ENCODE measurements at regions not wholly inside any gene's neighbourhood (a gene's known extent, or its start where the extent isn't known, plus 50 kb on each side); places are given as distances from the start of the nearest gene placed in this dataset.
"Not testable (repeated sequence)": the region's sequence is repeated elsewhere in the genome, so short reads cannot be mapped to it uniquely, and the experiment has no call there.

DNA sequence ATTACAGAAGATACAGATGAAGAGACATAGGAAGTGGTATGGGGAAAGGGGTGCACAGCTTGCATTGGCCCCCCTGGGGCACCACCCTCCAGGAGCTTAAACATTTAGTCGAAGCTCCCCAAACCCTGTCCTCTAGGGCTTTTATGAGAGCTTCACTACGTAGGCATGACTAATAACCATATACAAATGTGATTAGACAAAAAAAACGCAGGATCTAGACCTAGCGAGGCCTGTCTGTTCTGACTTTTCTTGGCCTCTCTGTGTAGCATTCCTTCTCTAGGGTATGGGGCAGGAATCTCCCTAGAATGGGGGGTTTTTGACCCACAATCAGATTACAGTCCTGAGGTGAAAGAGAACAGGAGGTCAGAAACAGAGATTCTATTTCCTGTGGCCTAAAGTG, 293.7 kb upstream of the GALNTL6 start:
- Histone ChIP-seq H3K27ac (no peak overlapping the region), H3K9me3 (no peaks in the 10 kb centered on the region), H3K4me1 (ENCODE audit: control insufficient read depth in 1 of 2, insufficient read depth in 1 of 2, low read depth in 1 of 2, low read length in 1 of 2) (no peaks in the 10 kb centered on the region), H3K4me3 (ENCODE audit: low read depth in 1 of 2, low read length in 1 of 2) (no peak overlapping the region), H3K36me3 (no peaks in the 10 kb centered on the region), H3K27me3 (no peaks in the 10 kb centered on the region)
- TF ChIP-seq, protein P1, sequence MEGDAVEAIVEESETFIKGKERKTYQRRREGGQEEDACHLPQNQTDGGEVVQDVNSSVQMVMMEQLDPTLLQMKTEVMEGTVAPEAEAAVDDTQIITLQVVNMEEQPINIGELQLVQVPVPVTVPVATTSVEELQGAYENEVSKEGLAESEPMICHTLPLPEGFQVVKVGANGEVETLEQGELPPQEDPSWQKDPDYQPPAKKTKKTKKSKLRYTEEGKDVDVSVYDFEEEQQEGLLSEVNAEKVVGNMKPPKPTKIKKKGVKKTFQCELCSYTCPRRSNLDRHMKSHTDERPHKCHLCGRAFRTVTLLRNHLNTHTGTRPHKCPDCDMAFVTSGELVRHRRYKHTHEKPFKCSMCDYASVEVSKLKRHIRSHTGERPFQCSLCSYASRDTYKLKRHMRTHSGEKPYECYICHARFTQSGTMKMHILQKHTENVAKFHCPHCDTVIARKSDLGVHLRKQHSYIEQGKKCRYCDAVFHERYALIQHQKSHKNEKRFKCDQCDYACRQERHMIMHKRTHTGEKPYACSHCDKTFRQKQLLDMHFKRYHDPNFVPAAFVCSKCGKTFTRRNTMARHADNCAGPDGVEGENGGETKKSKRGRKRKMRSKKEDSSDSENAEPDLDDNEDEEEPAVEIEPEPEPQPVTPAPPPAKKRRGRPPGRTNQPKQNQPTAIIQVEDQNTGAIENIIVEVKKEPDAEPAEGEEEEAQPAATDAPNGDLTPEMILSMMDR (IDR thresholded peaks at IDR 0.05): no peak

DNA sequence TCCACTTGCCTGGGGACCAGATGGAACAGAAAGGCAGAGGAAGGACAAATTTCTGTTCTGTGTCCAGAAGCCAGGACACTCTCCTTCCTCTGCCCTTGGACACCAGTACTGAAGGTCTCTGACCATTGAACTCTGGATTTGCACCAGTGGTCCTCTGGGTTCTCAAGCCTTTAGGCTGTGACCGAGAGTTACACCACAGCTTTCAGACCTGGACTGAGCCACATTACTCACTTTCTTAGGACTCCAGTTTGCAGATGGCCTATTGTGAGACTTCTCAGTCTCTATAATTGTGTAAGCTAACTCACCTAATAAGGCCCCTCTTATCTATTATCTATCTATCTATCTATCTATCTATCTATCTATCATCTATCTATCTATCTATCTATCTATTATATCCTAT, 295.3 kb upstream of the GALNTL6 start:
- Histone ChIP-seq H3K9me3 (no peaks in the 10 kb centered on the region), H3K4me1 (ENCODE audit: control insufficient read depth in 1 of 2, insufficient read depth in 1 of 2, low read depth in 1 of 2, low read length in 1 of 2) (no peaks in the 10 kb centered on the region), H3K27me3 (no peaks in the 10 kb centered on the region), H3K36me3 (no peaks in the 10 kb centered on the region), H3K27ac (no peak overlapping the region), H3K4me3 (ENCODE audit: low read depth in 1 of 2, low read length in 1 of 2) (no peak overlapping the region)
- TF ChIP-seq, protein P1 (IDR thresholded peaks at IDR 0.05): no peak

GRCh38 chr4:171516694-171517093, 296.5 kb upstream of the GALNTL6 start:
- TF ChIP-seq, protein P1 (IDR thresholded peaks at IDR 0.05): no peak
- H3K4me3 ChIP-seq (ENCODE audit: low read depth in 1 of 2, low read length in 1 of 2): no peak overlapping the region
- no peaks in the 10 kb centered on the region for H3K27me3 ChIP-seq
- H3K9me3 ChIP-seq: no peaks in the 10 kb centered on the region
- no peaks in the 10 kb centered on the region for H3K36me3 ChIP-seq
- no peaks in the 10 kb centered on the region for H3K4me1 ChIP-seq (ENCODE audit: control insufficient read depth in 1 of 2, insufficient read depth in 1 of 2, low read depth in 1 of 2, low read length in 1 of 2)
- H3K27ac ChIP-seq: no peak overlapping the region

DNA sequence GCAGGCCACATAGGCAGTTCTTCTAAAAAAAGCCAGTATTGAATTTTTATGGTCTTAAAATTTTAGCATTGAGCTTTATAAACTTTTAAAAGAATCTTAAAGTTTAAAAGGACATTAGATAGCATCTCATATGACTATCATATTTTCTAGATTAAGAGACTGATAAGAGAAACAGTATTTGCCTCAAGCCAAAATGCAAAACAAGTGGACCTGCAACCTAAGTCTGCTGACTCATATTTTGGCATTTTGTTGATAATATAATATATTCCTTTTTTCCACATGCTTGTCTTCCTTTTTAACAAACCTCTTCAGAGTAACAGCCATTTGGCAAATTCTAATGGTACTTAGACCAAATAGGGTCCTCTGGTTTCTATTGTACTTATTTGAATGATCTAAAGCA, 328.5 kb upstream of the GALNTL6 start:
- TF ChIP-seq, protein P1 (IDR thresholded peaks at IDR 0.05): no peak
- no peaks in the 10 kb centered on the region for H3K27me3 ChIP-seq
- H3K36me3 ChIP-seq: no peaks in the 10 kb centered on the region
- no peaks in the 10 kb centered on the region for H3K4me1 ChIP-seq (ENCODE audit: control insufficient read depth in 1 of 2, insufficient read depth in 1 of 2, low read depth in 1 of 2, low read length in 1 of 2)
- no peak overlapping the region for H3K27ac ChIP-seq
- H3K9me3 ChIP-seq: no peaks in the 10 kb centered on the region
- H3K4me3 ChIP-seq (ENCODE audit: low read depth in 1 of 2, low read length in 1 of 2): no peak overlapping the region

DNA sequence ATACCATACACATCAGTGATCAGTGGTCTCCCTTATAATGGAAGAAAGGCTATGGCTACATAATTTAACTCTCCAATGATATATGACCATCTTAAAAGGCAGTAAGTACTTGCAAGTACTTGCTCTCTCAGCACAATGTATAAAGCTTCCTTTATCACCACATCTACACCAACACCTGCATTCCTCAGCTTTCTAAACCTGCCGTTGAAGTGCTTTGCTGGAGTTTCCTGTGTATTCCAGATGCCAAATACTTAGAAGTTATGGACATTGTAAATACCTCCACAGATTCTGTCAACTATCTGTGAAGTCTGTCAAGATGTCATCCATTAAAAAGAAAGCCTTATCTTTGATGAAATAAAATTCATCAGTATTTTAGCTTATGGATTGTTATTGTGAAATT, 335.0 kb upstream of the GALNTL6 start:
- H3K4me3 ChIP-seq (ENCODE audit: low read depth in 1 of 2, low read length in 1 of 2): no peak overlapping the region
- no peaks in the 10 kb centered on the region for H3K9me3 ChIP-seq
- H3K36me3 ChIP-seq: no peaks in the 10 kb centered on the region
- no peak overlapping the region for H3K27ac ChIP-seq
- H3K4me1 ChIP-seq (ENCODE audit: control insufficient read depth in 1 of 2, insufficient read depth in 1 of 2, low read depth in 1 of 2, low read length in 1 of 2): no peaks in the 10 kb centered on the region
- no peaks in the 10 kb centered on the region for H3K27me3 ChIP-seq
- TF ChIP-seq, protein P1 (IDR thresholded peaks at IDR 0.05): no peak

GRCh38 chr4:171475111-171475510, 338.1 kb upstream of the GALNTL6 start:
- H3K36me3 ChIP-seq; H3K4me1 ChIP-seq (ENCODE audit: control insufficient read depth in 1 of 2, insufficient read depth in 1 of 2, low read depth in 1 of 2, low read length in 1 of 2); H3K27me3 ChIP-seq; H3K4me3 ChIP-seq (ENCODE audit: low read depth in 1 of 2, low read length in 1 of 2); H3K27ac ChIP-seq; H3K9me3 ChIP-seq: not testable (repeated sequence)
